GM19328 (cell line): ENCODE measurements at regions not wholly inside any gene's neighbourhood (a gene's known extent, or its start where the extent isn't known, plus 50 kb on each side); places are given as distances from the start of the nearest gene placed in this dataset.

Source experiments
- ATAC-seq: cut with Tn5 transposase; IDR thresholded peaks from one replicate; pipeline ENCODE4 v1.9.1; 2021; ENCODE audit warnings: mild to moderate bottlenecking, moderate library complexity; ENCODE audit not compliant: unreplicated experiment

- ATAC-seq = no peak
Measured at GRCh38 chr2:136247204-136247950, 129.4 kb upstream of the CXCR4 start.

- ATAC-seq = no peak
Measured at GRCh38 chr2:136246086-136246669, 128.2 kb upstream of the CXCR4 start.

GRCh38 chr2:136245211-136245610, 127.3 kb upstream of the CXCR4 start:
- no peak for ATAC-seq

- no peak for ATAC-seq
Measured at GRCh38 chr2:136244536-136244885, 126.6 kb upstream of the CXCR4 start.

- no peak for ATAC-seq
Measured at GRCh38 chr2:136243638-136244535, 125.9 kb upstream of the CXCR4 start.

- no peak for ATAC-seq
Measured at GRCh38 chr2:136242687-136243277, 124.8 kb upstream of the CXCR4 start.

GRCh38 chr2:136242100-136242499, 124.2 kb upstream of the CXCR4 start:
- ATAC-seq = no peak

- ATAC-seq = no peak
Measured at GRCh38 chr2:136239079-136239685, 121.2 kb upstream of the CXCR4 start.

GRCh38 chr2:136238286-136239078, 120.5 kb upstream of the CXCR4 start:
- peak; percentile 90 for ATAC-seq

GRCh38 chr2:136236019-136236418, 118.1 kb upstream of the CXCR4 start:
- no peak for ATAC-seq

GRCh38 chr2:136235546-136235945, 117.6 kb upstream of the CXCR4 start:
- ATAC-seq = no peak

GRCh38 chr2:136234261-136234660, 116.3 kb upstream of the CXCR4 start:
- ATAC-seq = no peak

- ATAC-seq = no peak
Measured at GRCh38 chr2:136233298-136233697, 115.3 kb upstream of the CXCR4 start.

GRCh38 chr2:136232456-136233172, 114.7 kb upstream of the CXCR4 start:
- no peak for ATAC-seq

GRCh38 chr2:136230464-136230863, 112.5 kb upstream of the CXCR4 start:
- no peak for ATAC-seq

- ATAC-seq = no peak
Measured at GRCh38 chr2:136226903-136227302, 109.0 kb upstream of the CXCR4 start.

GRCh38 chr2:136225950-136226835, 108.2 kb upstream of the CXCR4 start:
- no peak for ATAC-seq

- ATAC-seq = no peak
Measured at GRCh38 chr2:136223274-136223673, 105.3 kb upstream of the CXCR4 start.

- no peak for ATAC-seq
Measured at GRCh38 chr2:136222862-136223261, 104.9 kb upstream of the CXCR4 start.
